ENCODE measurements at regions not wholly inside any gene's neighbourhood (a gene's known extent, or its start where the extent isn't known, plus 50 kb on each side); places are given as distances from the start of the nearest gene placed in this dataset.

DNA sequence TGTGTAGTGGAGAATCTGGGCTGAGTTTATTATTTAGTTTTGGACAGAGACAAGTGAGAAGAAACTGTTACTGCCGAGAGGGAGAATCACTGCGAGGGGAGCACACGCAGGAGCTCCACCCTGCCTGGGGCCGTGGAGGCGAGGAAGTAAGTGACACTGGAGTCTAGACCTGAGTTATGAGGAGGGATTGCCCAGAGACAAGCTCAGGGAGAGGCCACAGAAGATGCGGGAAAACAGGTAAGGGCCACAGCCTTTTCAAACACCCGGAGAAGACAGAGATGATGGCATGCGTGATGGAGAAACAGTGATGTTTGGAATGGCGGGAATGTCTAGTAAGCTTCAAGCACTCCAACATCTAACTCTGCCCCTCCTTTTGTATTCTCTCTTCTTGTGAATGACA, 84.1 kb downstream of the TNFSF11 start:
- DNase-seq (ENCODE audit: low read depth) = no peak
- TF ChIP-seq, protein P1, sequence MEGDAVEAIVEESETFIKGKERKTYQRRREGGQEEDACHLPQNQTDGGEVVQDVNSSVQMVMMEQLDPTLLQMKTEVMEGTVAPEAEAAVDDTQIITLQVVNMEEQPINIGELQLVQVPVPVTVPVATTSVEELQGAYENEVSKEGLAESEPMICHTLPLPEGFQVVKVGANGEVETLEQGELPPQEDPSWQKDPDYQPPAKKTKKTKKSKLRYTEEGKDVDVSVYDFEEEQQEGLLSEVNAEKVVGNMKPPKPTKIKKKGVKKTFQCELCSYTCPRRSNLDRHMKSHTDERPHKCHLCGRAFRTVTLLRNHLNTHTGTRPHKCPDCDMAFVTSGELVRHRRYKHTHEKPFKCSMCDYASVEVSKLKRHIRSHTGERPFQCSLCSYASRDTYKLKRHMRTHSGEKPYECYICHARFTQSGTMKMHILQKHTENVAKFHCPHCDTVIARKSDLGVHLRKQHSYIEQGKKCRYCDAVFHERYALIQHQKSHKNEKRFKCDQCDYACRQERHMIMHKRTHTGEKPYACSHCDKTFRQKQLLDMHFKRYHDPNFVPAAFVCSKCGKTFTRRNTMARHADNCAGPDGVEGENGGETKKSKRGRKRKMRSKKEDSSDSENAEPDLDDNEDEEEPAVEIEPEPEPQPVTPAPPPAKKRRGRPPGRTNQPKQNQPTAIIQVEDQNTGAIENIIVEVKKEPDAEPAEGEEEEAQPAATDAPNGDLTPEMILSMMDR (IDR thresholded peaks at IDR 0.05; ENCODE audit: insufficient read depth, low read depth, low read length, missing control alignments) = no peak
- H3K4me3 ChIP-seq (ENCODE audit: low read length) = no peak overlapping the region

DNA sequence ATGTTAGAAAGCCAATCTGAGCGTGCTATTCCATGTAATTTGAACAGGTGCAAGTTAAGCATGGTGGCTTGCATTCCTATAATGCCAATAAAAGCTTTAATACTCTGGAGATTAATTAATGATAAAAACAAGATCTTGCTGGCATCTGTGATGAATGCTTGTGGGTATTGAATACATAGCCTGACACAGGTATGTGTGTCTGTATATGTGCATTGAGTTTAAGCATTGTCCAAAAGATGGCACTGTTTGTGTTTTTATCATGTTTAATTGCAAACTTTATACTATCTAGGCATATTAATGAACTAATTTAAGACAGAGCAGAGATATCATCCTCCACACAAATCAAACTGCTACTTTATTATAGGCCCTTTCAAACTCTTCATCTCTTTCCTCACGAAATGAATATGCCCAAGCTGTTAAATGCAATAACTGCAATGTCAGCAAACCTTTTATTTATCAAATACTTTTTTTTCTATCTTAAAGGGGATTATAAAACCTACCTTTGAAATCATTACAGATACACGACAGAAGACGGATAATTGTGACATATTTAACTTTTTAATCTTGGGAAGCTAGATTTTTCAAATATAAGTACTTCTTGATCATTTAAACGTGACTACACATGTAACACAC, 86.5 kb downstream of the TNFSF11 start:
- TF ChIP-seq, protein P1 (IDR thresholded peaks at IDR 0.05; ENCODE audit: insufficient read depth, low read depth, low read length, missing control alignments) = peak; percentile 38
- DNase-seq (ENCODE audit: low read depth) = peak; percentile 50
- no peak overlapping the region for H3K4me3 ChIP-seq (ENCODE audit: low read length)

DNA sequence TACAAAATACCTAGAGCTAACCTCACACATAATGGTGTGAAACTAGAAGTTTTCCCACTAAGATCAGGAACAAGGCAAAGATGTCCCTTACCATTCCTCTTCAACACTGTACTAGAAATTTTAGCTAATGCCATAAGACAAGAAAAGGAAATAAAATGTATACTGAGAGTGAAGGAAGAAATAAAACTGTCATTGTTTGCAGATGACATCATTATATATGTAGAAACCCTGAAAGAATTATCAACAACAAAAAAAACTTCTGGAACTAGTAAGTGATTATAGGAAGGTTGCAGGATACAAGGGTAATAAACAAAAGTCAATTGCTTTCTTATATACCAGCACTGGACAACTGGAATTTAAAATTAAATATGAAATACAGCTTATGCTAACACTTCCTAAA, 93.7 kb downstream of the TNFSF11 start:
- TF ChIP-seq, protein P1 (IDR thresholded peaks at IDR 0.05; ENCODE audit: insufficient read depth, low read depth, low read length, missing control alignments) = no peak
- no peak for DNase-seq (ENCODE audit: low read depth)
- H3K4me3 ChIP-seq (ENCODE audit: low read length) = no peak overlapping the region

DNA sequence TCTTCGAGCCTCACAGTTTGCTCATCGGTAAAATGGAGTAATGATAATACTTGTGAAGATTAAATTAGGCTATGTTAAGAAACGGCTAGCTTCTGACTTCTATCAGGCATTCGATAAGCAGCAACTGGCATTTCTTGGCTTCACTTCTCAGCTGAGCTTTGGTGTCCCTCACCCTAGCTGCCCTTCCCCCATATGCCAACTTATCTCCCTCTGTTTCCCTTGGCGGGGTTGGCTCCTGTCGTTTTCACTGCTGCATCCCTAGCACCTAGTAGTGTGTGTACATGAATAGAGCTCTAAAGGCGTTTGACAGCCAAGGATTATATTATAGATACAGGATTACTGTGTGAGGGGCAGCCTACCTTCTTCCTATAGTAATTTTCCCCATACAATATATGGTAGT, 97.5 kb downstream of the TNFSF11 start:
- no peak overlapping the region for H3K4me3 ChIP-seq (ENCODE audit: low read length)
- no peak for DNase-seq (ENCODE audit: low read depth)
- TF ChIP-seq, protein P1 (IDR thresholded peaks at IDR 0.05; ENCODE audit: insufficient read depth, low read depth, low read length, missing control alignments) = no peak

DNA sequence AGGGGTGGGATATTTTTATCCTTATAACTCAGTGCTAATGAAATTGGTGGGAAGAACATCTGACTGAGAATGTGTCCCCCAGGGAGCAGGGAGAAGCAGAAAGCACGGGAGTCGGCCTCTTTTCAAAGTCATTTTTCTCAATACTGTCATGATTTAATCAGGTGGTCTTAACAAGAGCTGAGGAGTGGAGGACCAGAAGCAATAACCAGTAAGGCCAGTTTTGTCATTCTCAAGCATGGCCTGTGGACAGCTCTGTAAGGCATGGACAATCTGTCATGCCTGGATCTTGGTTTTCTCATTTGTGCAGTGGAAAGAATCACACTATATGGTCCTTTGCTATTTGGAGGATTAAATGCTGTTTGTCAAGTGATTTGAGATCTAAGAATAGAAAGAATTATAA, 99.7 kb downstream of the TNFSF11 start:
- TF ChIP-seq, protein P1 (IDR thresholded peaks at IDR 0.05; ENCODE audit: insufficient read depth, low read depth, low read length, missing control alignments) = no peak
- no peak for DNase-seq (ENCODE audit: low read depth)
- no peak overlapping the region for H3K4me3 ChIP-seq (ENCODE audit: low read length)

DNA sequence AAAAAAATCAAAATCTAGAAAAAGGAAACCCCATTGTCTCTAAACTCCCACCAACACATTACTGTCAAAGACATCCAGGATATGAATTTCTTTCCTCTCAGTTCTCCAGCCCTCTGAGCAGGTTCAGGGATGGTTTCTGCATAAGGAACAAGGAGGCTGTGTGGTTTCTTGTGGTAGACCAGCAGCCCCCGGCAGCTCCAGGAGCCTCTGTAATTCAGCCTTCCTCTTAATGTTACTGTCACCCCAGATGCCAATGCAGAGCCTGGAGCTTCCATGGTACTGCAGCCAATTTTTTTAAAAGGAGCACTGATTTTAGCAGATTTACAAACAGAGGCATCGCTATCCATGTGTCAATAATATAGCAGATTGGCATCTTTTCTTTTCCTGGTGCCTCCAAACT, 100.6 kb upstream of the FAM216B start:
- no peak for DNase-seq (ENCODE audit: low read depth)
- no peak overlapping the region for H3K4me3 ChIP-seq (ENCODE audit: low read length)
- TF ChIP-seq, protein P1 (IDR thresholded peaks at IDR 0.05; ENCODE audit: insufficient read depth, low read depth, low read length, missing control alignments) = no peak
